K562 (cell line): ENCODE measurements at regions not wholly inside any gene's neighbourhood (a gene's known extent, or its start where the extent isn't known, plus 50 kb on each side); places are given as distances from the start of the nearest gene placed in this dataset.

Source experiments
- KAT8 ChIP-seq: fragments of 450-650 bp; IDR thresholded peaks from 2 replicates; pipeline ENCODE4 v1.6.1; 2016; ENCODE audit warnings: low read depth, mild to moderate bottlenecking
- SMARCA4 ChIP-seq: fragments of 450-650 bp; IDR thresholded peaks from 2 replicates; pipeline ENCODE4 v1.6.1; 2016
- ZNF561 ChIP-seq: fragments of 450-650 bp; formaldehyde crosslinking; conservative IDR thresholded peaks from 2 replicates; pipeline ENCODE4 v1.4.0; 2020; ENCODE audit warnings: mild to moderate bottlenecking, moderate library complexity
- TF ChIP-seq, protein P1 (sequence below), 2 experiments: fragments of 450-650 bp in 1 of 2; sonication (generic) in 1 of 2; formaldehyde crosslinking in 1 of 2; IDR thresholded peaks; 2 replicates each; pipeline versions ENCODE4 v1.7.1 to v1.9.0; 2016 to 2022; ENCODE audit warnings: inconsistent platforms in 1 of 2, mild to moderate bottlenecking in 1 of 2, missing genetic modification reagents in 1 of 2
- TF ChIP-seq, protein P2 (sequence below): fragments of 450-650 bp; formaldehyde crosslinking; IDR thresholded peaks from 2 replicates; pipeline ENCODE4 v1.4.0; 2020; ENCODE audit warnings: mild to moderate bottlenecking
- TF ChIP-seq, protein P3 (sequence below): sonication (generic); formaldehyde crosslinking; IDR thresholded peaks from 2 replicates; pipeline ENCODE4 v1.4.0; 2020; ENCODE audit warnings: mild to moderate bottlenecking, missing genetic modification reagents
- TF ChIP-seq, protein P4 (sequence below): IDR thresholded peaks from 3 replicates; pipeline ENCODE4 v1.6.1; 2011; ENCODE audit warnings: borderline replicate concordance, mild to moderate bottlenecking; ENCODE audit not compliant: insufficient read length, insufficient read depth
- TF ChIP-seq, protein P5 (sequence below): fragments of 450-650 bp; IDR thresholded peaks from 2 replicates; pipeline ENCODE4 v1.7.0; 2016; ENCODE audit warnings: borderline replicate concordance

DNA sequence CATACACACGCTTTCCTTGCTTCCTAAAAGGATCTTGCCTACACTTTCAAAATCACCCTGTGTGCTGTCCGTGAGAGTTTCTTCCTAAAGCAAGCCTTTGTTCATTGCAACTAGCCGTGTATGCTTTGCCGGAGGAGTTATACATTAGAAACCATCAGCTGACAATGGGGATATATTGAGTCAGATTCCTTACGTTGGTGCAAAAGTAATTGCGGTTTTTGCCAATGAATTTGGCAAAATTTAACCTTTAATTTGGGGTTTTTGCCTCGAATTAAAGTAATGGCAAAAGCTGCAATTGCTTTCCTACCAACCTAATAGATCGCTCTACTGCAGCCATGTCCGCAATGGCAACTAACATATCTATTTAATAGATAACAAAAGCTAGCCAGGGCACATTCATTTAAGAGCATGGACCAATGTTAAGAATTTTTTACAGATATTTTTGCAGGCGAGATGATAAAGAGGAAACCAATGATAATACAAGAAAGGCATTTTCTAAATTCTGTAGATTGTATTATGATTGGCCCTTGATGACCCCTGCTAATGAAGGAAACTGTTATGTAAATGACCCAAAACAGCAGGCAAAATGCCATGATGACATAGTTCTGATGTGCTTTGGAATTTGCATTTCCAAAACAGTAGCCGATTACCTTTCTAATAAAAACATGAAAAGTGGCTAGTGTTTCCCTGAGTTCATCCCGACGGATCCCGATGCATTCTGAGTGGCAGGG is 184.8 kb upstream of the NRP1 start (continued):
- TF ChIP-seq, protein P1, sequence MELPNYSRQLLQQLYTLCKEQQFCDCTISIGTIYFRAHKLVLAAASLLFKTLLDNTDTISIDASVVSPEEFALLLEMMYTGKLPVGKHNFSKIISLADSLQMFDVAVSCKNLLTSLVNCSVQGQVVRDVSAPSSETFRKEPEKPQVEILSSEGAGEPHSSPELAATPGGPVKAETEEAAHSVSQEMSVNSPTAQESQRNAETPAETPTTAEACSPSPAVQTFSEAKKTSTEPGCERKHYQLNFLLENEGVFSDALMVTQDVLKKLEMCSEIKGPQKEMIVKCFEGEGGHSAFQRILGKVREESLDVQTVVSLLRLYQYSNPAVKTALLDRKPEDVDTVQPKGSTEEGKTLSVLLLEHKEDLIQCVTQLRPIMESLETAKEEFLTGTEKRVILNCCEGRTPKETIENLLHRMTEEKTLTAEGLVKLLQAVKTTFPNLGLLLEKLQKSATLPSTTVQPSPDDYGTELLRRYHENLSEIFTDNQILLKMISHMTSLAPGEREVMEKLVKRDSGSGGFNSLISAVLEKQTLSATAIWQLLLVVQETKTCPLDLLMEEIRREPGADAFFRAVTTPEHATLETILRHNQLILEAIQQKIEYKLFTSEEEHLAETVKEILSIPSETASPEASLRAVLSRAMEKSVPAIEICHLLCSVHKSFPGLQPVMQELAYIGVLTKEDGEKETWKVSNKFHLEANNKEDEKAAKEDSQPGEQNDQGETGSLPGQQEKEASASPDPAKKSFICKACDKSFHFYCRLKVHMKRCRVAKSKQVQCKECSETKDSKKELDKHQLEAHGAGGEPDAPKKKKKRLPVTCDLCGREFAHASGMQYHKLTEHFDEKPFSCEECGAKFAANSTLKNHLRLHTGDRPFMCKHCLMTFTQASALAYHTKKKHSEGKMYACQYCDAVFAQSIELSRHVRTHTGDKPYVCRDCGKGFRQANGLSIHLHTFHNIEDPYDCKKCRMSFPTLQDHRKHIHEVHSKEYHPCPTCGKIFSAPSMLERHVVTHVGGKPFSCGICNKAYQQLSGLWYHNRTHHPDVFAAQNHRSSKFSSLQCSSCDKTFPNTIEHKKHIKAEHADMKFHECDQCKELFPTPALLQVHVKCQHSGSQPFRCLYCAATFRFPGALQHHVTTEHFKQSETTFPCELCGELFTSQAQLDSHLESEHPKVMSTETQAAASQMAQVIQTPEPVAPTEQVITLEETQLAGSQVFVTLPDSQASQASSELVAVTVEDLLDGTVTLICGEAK (IDR thresholded peaks at IDR 0.05) = no peak
- TF ChIP-seq, protein P1 (CRISPR knock-in tag; IDR thresholded peaks at IDR 0.05) = no peak
- TF ChIP-seq, protein P2, sequence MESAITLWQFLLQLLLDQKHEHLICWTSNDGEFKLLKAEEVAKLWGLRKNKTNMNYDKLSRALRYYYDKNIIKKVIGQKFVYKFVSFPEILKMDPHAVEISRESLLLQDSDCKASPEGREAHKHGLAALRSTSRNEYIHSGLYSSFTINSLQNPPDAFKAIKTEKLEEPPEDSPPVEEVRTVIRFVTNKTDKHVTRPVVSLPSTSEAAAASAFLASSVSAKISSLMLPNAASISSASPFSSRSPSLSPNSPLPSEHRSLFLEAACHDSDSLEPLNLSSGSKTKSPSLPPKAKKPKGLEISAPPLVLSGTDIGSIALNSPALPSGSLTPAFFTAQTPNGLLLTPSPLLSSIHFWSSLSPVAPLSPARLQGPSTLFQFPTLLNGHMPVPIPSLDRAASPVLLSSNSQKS (CRISPR knock-in tag) = no peak
- no peak for TF ChIP-seq KAT8
- TF ChIP-seq, protein P3, sequence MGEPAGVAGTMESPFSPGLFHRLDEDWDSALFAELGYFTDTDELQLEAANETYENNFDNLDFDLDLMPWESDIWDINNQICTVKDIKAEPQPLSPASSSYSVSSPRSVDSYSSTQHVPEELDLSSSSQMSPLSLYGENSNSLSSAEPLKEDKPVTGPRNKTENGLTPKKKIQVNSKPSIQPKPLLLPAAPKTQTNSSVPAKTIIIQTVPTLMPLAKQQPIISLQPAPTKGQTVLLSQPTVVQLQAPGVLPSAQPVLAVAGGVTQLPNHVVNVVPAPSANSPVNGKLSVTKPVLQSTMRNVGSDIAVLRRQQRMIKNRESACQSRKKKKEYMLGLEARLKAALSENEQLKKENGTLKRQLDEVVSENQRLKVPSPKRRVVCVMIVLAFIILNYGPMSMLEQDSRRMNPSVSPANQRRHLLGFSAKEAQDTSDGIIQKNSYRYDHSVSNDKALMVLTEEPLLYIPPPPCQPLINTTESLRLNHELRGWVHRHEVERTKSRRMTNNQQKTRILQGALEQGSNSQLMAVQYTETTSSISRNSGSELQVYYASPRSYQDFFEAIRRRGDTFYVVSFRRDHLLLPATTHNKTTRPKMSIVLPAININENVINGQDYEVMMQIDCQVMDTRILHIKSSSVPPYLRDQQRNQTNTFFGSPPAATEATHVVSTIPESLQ = no peak
- TF ChIP-seq ZNF561 (CRISPR knock-in tag) = no peak
- TF ChIP-seq, protein P4, sequence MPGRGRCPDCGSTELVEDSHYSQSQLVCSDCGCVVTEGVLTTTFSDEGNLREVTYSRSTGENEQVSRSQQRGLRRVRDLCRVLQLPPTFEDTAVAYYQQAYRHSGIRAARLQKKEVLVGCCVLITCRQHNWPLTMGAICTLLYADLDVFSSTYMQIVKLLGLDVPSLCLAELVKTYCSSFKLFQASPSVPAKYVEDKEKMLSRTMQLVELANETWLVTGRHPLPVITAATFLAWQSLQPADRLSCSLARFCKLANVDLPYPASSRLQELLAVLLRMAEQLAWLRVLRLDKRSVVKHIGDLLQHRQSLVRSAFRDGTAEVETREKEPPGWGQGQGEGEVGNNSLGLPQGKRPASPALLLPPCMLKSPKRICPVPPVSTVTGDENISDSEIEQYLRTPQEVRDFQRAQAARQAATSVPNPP = no peak
- no peak for TF ChIP-seq SMARCA4
- TF ChIP-seq, protein P5, sequence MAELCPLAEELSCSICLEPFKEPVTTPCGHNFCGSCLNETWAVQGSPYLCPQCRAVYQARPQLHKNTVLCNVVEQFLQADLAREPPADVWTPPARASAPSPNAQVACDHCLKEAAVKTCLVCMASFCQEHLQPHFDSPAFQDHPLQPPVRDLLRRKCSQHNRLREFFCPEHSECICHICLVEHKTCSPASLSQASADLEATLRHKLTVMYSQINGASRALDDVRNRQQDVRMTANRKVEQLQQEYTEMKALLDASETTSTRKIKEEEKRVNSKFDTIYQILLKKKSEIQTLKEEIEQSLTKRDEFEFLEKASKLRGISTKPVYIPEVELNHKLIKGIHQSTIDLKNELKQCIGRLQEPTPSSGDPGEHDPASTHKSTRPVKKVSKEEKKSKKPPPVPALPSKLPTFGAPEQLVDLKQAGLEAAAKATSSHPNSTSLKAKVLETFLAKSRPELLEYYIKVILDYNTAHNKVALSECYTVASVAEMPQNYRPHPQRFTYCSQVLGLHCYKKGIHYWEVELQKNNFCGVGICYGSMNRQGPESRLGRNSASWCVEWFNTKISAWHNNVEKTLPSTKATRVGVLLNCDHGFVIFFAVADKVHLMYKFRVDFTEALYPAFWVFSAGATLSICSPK = no peak
